D721Med (cell line): ENCODE measurements at regions not wholly inside any gene's neighbourhood (a gene's known extent, or its start where the extent isn't known, plus 50 kb on each side); places are given as distances from the start of the nearest gene placed in this dataset.

Source experiments
- DNase-seq: peaks from one replicate; pipeline ENCODE4 v3.0.0; 2011; ENCODE audit warnings: low spot score; ENCODE audit not compliant: insufficient read length
- FAIRE-seq: peaks from 2 replicates; lab custom pipeline; 2011; peaks lifted over from hg19 to GRCh38; lab: Jason Lieb, UNC
- CTCF ChIP-seq: IDR thresholded peaks from 2 replicates; pipeline ENCODE4 v1.5.1; 2012; ENCODE audit warnings: mild to moderate bottlenecking, control low read depth; ENCODE audit not compliant: insufficient read depth; ENCODE audit errors: missing control alignments

- DNase-seq (no peak), FAIRE-seq (no peak)
- TF ChIP-seq CTCF: no peak
These were observed 296.1 kb upstream of the LDB2 start for GRCh38 chr4:17194586-17194985.

GRCh38 chr4:17189759-17190158 lies 291.3 kb upstream of the LDB2 start:
- FAIRE-seq (no peak), DNase-seq (no peak)
- TF ChIP-seq CTCF: no peak

GRCh38 chr4:17189401-17189720 lies 290.9 kb upstream of the LDB2 start:
- TF ChIP-seq CTCF: no peak
- DNase-seq (no peak), FAIRE-seq (no peak)

GRCh38 chr4:17188547-17189400 lies 290.3 kb upstream of the LDB2 start:
- TF ChIP-seq CTCF: no peak
- no peak for FAIRE-seq
- DNase-seq: no peak

GRCh38 chr4:17188125-17188524 lies 289.7 kb upstream of the LDB2 start:
- no peak for FAIRE-seq
- no peak for TF ChIP-seq CTCF
- no peak for DNase-seq

GRCh38 chr4:17187003-17187402 lies 288.6 kb upstream of the LDB2 start:
- FAIRE-seq: no peak
- TF ChIP-seq CTCF: no peak

GRCh38 chr4:17182888-17183287 lies 284.4 kb upstream of the LDB2 start:
- DNase-seq (no peak), FAIRE-seq (no peak)
- TF ChIP-seq CTCF: no peak

More at GRCh38 chr4:17187003-17187402, 288.6 kb upstream of the LDB2 start:
- no peak for DNase-seq
